Right lobe of liver (tissue), 4 donors: ENCODE measurements at regions not wholly inside any gene's neighbourhood (a gene's known extent, or its start where the extent isn't known, plus 50 kb on each side); places are given as distances from the start of the nearest gene placed in this dataset.

ENCODE experiments used
- CTCF ChIP-seq, 4 donors: fragments of 200-600 bp in 3 of 4; fragments of 450-650 bp in 1 of 4; IDR thresholded peaks; one replicate each; pipeline versions ENCODE4 v1.5.1 to v1.8.0; 2016 to 2022; ENCODE audit warnings: antibody characterized with exemption in 4 of 4, mild to moderate bottlenecking in 2 of 4
- POLR2A ChIP-seq: fragments of 450-650 bp; IDR thresholded peaks from one replicate; pipeline ENCODE4 v1.6.1; 2017; ENCODE audit warnings: antibody characterized with exemption, mild to moderate bottlenecking
- donor health status: DM: no; HTN: no; CAD: no.
- donor health status: DM: no; HTN: no; CAD: no.
- donor health status: DM: no; HTN: yes; CAD: no.

GRCh38 chr6:122161136-122161535 lies 238.3 kb upstream of the HSF2 start:
- TF ChIP-seq CTCF (IDR thresholded peaks at IDR 0.05), result no peak
- TF ChIP-seq POLR2A, result no peak
